Karpas-422 (cell line): ENCODE measurements at regions not wholly inside any gene's neighbourhood (a gene's known extent, or its start where the extent isn't known, plus 50 kb on each side); places are given as distances from the start of the nearest gene placed in this dataset.

ENCODE experiments used
- DNase-seq: peaks from one replicate; pipeline ENCODE4 v3.0.0-alpha.2; 2015
- H2AFZ ChIP-seq: fragments of 200-600 bp; sonication (generic); 2 replicates; pipeline ENCODE4 v1.6.1; 2014; ENCODE audit warnings: antibody characterized with exemption, low read length, mixed read lengths
- H3K27ac ChIP-seq: fragments of 200-600 bp; sonication (generic); 2 replicates; pipeline ENCODE4 v1.5.1; 2014; ENCODE audit warnings: mild to moderate bottlenecking, low read length, moderate library complexity
- H3K27me3 ChIP-seq: fragments of 200-600 bp; sonication (generic); 2 replicates; pipeline ENCODE4 v1.6.1; 2014; ENCODE audit warnings: low read length, mixed read lengths
- H3K36me3 ChIP-seq: fragments of 200-600 bp; sonication (generic); 2 replicates; pipeline ENCODE4 v1.6.1; 2014; ENCODE audit warnings: low read length, mixed read lengths; ENCODE audit not compliant: insufficient read depth
- H3K4me1 ChIP-seq: fragments of 200-600 bp; sonication (generic); 2 replicates; pipeline ENCODE4 v1.6.1; 2014; ENCODE audit warnings: mild to moderate bottlenecking, low read length, mixed read lengths
- H3K4me2 ChIP-seq: fragments of 200-600 bp; sonication (generic); 2 replicates; pipeline ENCODE4 v1.6.1; 2014; ENCODE audit warnings: low read length, low read depth, mild to moderate bottlenecking; ENCODE audit not compliant: poor library complexity, severe bottlenecking
- H3K4me3 ChIP-seq: fragments of 200-600 bp; sonication (generic); 2 replicates; pipeline ENCODE4 v1.5.1; 2014; ENCODE audit warnings: mild to moderate bottlenecking, antibody characterized with exemption, low read length, mixed read lengths
- H3K79me2 ChIP-seq: fragments of 200-600 bp; sonication (generic); 2 replicates; pipeline ENCODE4 v1.6.1; 2014; ENCODE audit warnings: mild to moderate bottlenecking, low read length, mixed read lengths
- H3K9ac ChIP-seq: fragments of 200-600 bp; sonication (generic); 2 replicates; pipeline ENCODE4 v1.6.0; 2014; ENCODE audit warnings: low read length
- H3K9me2 ChIP-seq: fragments of 200-600 bp; sonication (generic), shearing (Covaris generic); replicated peaks from 2 replicates; pipeline ENCODE4 v1.6.0; 2014; ENCODE audit warnings: mild to moderate bottlenecking, low read length, moderate library complexity; ENCODE audit not compliant: insufficient read depth
- H3K9me3 ChIP-seq: fragments of 300-700, 200-600 bp; sonication (generic); 2 replicates; pipeline ENCODE4 v1.6.1; 2014; ENCODE audit warnings: low read length, mixed read lengths
- H4K20me1 ChIP-seq: fragments of 200-600 bp; sonication (generic); 2 replicates; pipeline ENCODE4 v1.6.1; 2014; ENCODE audit warnings: mild to moderate bottlenecking, antibody characterized with exemption, low read length, low read depth; ENCODE audit not compliant: insufficient read depth

DNA sequence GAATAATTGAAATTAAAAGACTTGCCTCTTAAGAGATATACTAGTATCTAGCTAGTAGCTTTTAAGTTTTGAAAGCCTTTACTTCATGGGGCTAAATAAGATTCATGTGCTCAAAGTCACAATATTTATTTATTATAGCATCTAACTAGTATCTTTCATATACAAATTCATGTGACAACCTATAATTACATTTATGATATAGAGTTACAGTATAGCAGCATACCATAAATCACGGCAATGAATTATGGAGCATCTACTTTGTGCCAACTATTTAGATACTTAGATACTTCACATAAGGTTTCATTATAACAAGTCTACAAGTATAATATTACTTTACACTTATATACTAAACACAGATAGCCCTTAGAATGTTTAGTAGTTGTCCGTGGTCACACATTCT is 229.4 kb downstream of the TPRG1 start:
- no peak overlapping the region for H2AFZ ChIP-seq
- no peaks in the 10 kb centered on the region for H3K27me3 ChIP-seq
- no peaks in the 10 kb centered on the region for H4K20me1 ChIP-seq
- no peak overlapping the region for H3K4me3 ChIP-seq
- no peaks in the 10 kb centered on the region for H3K4me1 ChIP-seq
- H3K9me3 ChIP-seq: no peaks in the 10 kb centered on the region
- no peak for DNase-seq
- no peak overlapping the region for H3K4me2 ChIP-seq
- H3K9ac ChIP-seq: no peak overlapping the region
- H3K36me3 ChIP-seq: no peaks in the 10 kb centered on the region
- H3K9me2 ChIP-seq: no peaks in the 10 kb centered on the region
- no peaks in the 10 kb centered on the region for H3K79me2 ChIP-seq
- no peak overlapping the region for H3K27ac ChIP-seq

DNA sequence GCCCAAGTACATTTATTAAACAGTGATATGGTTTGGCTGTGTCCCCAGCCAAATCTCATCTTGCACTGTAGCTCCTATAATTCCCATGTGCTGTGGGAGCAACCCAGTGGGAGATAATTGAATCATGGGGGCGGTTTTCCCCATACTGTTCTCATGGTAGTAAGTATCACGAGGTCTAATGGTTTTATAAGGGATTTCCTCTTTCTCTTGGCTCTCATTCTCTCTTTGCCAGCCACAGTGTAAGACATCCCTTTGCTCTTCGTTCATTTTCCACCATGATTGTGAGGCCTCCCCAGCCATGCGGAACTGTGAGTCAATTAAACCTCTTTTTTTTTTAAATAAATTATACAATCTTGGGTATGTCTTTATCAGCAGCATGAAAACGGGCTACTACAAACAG is 228.0 kb upstream of the TP63 start:
- H3K36me3 ChIP-seq: no peaks in the 10 kb centered on the region
- H3K9ac ChIP-seq: no peak overlapping the region
- no peak overlapping the region for H3K27ac ChIP-seq
- H4K20me1 ChIP-seq: no peaks in the 10 kb centered on the region
- DNase-seq: no peak
- no peaks in the 10 kb centered on the region for H3K4me1 ChIP-seq
- no peaks in the 10 kb centered on the region; the same call in 1 of the 2 replicates for H3K9me2 ChIP-seq
- no peaks in the 10 kb centered on the region for H3K79me2 ChIP-seq
- no peaks in the 10 kb centered on the region for H3K27me3 ChIP-seq
- no peak overlapping the region for H3K4me3 ChIP-seq
- no peak overlapping the region for H2AFZ ChIP-seq
- no peaks in the 10 kb centered on the region for H3K9me3 ChIP-seq
- no peak overlapping the region for H3K4me2 ChIP-seq

DNA sequence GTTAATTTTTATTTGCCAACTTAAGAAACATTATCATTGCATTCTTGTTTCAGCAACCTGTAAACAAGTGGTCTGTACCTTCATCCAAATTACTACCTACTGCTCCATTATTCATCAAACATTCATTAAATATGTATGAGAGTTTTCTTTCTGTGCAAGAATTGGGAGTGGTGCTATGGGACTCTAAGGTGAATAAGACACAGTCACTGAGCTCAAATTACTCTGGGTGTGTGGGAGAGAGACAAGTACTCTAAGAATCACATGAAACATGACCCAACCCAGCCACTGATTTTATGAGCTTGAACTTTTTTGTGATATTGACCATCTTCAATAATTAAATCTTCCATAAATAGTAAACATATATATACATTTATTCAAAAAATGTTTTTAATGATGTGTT is 227.2 kb upstream of the TP63 start:
- H3K4me1 ChIP-seq: no peaks in the 10 kb centered on the region

DNA sequence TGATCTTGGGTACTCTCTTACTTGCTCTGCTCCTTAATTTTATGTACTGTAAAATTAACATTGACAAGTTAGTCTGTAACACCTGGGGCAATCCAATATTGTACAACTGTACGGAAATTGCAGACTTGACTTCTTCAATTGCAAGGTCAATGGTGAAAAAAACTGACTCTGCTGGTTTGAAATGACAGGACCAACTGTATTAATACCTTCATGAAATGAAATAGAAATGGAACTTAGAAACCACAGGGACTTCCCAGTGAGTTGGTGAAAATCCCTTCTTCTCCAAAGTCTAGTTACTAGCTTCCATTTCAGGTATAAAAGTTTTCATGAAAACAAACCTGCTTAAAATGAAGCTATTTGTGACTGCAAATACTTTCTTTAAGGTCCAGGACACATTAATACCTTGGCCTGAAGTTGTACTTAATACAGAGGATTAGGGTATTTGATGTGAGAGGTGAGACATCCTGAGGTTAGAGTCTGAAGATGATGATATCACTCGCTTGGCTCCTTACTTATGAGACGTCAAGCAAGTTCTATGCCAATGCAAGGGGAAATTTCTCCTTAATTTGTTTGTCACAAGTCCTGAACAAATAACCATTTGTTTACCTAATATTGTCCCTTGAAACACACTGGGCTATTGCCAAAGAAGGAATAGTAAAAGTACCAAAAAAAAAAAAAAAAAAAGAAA is 226.2 kb upstream of the TP63 start:
- Histone ChIP-seq H3K79me2 (no peaks in the 10 kb centered on the region), H3K36me3 (no peaks in the 10 kb centered on the region), H3K4me3 (no peak overlapping the region), H3K4me2 (no peak overlapping the region), H4K20me1 (no peaks in the 10 kb centered on the region), H2AFZ (no peak overlapping the region), H3K27ac (no peak overlapping the region), H3K4me1 (no peaks in the 10 kb centered on the region), H3K9ac (no peak overlapping the region), H3K9me3 (no peaks in the 10 kb centered on the region), H3K27me3 (no peaks in the 10 kb centered on the region), H3K9me2 (no peaks in the 10 kb centered on the region; the same call in 1 of the 2 replicates)
- DNase-seq: no peak

More for the DNA sequence above, 227.2 kb upstream of the TP63 start:
- no peak for DNase-seq
- Histone ChIP-seq H3K9ac (no peak overlapping the region), H3K79me2 (no peaks in the 10 kb centered on the region), H3K9me3 (no peaks in the 10 kb centered on the region), H2AFZ (no peak overlapping the region), H3K36me3 (no peaks in the 10 kb centered on the region), H3K4me3 (no peak overlapping the region), H4K20me1 (no peaks in the 10 kb centered on the region), H3K9me2 (no peaks in the 10 kb centered on the region; the same call in 1 of the 2 replicates), H3K4me2 (no peak overlapping the region), H3K27me3 (no peaks in the 10 kb centered on the region), H3K27ac (no peak overlapping the region)

DNA sequence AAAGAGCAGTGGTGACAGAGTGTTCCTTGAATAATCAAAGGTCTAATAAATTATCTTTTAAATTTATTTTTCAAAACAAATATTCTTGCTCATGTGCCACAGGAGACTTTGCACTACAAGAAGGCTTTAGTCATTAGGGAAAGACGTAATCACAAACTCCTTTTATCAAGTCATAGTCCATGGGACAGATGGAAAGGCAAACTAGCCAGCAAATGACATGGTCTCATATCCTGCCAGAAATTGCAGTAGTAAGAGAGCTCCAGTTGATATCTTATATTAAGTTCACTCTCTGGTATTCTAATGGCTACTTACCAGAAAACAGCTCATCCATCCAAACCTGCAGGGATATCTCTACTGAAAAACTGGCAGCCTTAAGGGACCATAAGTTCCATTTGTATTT is 225.0 kb upstream of the TP63 start:
- Histone ChIP-seq H2AFZ (no peak overlapping the region), H3K36me3 (no peaks in the 10 kb centered on the region), H3K4me3 (no peak overlapping the region), H3K4me2 (no peak overlapping the region), H3K9ac (no peak overlapping the region), H3K79me2 (no peaks in the 10 kb centered on the region), H3K4me1 (no peaks in the 10 kb centered on the region), H4K20me1 (no peaks in the 10 kb centered on the region), H3K9me3 (no peaks in the 10 kb centered on the region), H3K27ac (no peak overlapping the region), H3K27me3 (no peaks in the 10 kb centered on the region), H3K9me2 (no peaks in the 10 kb centered on the region; the same call in 1 of the 2 replicates)
- no peak for DNase-seq

DNA sequence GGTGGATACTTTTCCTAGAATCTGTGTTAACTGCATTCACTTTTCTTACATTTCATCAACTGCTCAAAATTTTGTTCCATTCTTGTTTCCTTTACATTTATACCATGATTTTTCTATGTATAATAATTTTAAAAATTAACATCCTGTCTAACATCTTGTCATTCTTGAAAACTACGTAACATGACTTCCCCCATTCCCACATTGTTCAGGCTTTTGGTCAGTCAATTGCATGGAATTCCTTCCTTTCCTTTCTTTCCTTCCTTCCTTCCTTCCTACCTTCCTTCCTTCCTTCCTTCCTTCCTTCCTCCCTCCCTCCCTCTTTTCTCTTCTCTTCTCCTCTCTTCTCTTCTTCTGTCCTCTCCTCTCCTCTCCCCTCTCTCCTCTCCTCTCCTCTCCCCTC is 220.7 kb upstream of the TP63 start:
- H3K4me1 ChIP-seq: no peaks in the 10 kb centered on the region
- H3K27me3 ChIP-seq: no peaks in the 10 kb centered on the region
- DNase-seq: no peak
- no peak overlapping the region for H3K4me2 ChIP-seq
- H3K4me3 ChIP-seq: no peak overlapping the region
- H3K9ac ChIP-seq: no peak overlapping the region
- H3K9me2 ChIP-seq: no peaks in the 10 kb centered on the region; the same call in 1 of the 2 replicates
- no peaks in the 10 kb centered on the region for H4K20me1 ChIP-seq
- H3K79me2 ChIP-seq: no peaks in the 10 kb centered on the region
- H2AFZ ChIP-seq: no peak overlapping the region
- no peak overlapping the region for H3K27ac ChIP-seq
- H3K36me3 ChIP-seq: no peaks in the 10 kb centered on the region
- H3K9me3 ChIP-seq: no peaks in the 10 kb centered on the region

DNA sequence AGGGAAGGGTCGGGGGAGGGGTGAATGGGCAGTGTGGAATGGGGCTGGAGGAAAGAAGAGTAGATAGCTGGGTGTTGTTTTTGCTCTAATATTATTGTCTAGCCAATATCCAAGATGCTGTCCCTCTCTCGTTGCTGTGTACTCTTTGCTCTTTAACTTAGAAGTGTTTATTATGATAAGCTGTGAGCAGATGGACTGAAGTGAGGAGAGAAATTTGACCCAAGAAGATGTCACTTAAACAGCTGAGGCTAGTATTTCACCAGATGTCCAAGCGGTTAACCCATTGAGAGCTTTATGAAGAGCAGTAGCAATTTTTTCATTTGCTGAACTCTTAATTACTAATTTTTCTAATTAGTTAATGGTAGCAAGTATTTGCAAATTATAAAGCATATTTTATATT is 212.2 kb upstream of the TP63 start:
- Histone ChIP-seq H3K9ac (no peak overlapping the region), H3K9me3 (no peaks in the 10 kb centered on the region), H3K36me3 (no peaks in the 10 kb centered on the region), H3K27ac (no peak overlapping the region), H3K4me3 (no peak overlapping the region), H3K27me3 (no peaks in the 10 kb centered on the region), H3K9me2 (no peaks in the 10 kb centered on the region), H3K4me1 (no peaks in the 10 kb centered on the region), H3K79me2 (no peaks in the 10 kb centered on the region), H2AFZ (no peak overlapping the region), H4K20me1 (no peaks in the 10 kb centered on the region), H3K4me2 (no peak overlapping the region)
- no peak for DNase-seq

DNA sequence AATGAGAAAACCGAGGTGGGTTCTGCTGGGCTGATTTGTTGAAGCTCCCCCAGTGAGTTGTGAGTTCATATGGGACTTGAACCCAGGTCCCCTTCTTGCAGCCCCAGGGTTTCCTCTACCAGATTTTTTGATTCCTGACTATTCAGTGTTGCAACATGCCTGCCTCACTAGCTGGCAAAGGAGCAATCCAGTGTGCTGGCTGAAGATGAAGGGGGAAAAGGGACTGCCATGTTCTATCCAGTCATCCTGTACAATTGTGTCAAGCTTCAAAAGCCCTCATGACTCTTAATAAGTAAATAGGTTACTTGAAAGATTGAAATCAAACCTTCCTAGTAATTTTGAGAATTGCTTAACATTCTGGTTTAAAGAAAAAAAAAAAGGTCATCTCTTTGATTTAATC is 211.5 kb upstream of the TP63 start:
- no peak overlapping the region for H3K27ac ChIP-seq
- H3K4me2 ChIP-seq: no peak overlapping the region
- no peak overlapping the region for H3K4me3 ChIP-seq
- no peaks in the 10 kb centered on the region for H3K9me3 ChIP-seq
- H3K36me3 ChIP-seq: no peaks in the 10 kb centered on the region
- no peaks in the 10 kb centered on the region for H3K9me2 ChIP-seq
- H2AFZ ChIP-seq: no peak overlapping the region
- DNase-seq: no peak
- no peaks in the 10 kb centered on the region for H3K4me1 ChIP-seq
- H4K20me1 ChIP-seq: no peaks in the 10 kb centered on the region
- H3K9ac ChIP-seq: no peak overlapping the region
- no peaks in the 10 kb centered on the region for H3K79me2 ChIP-seq
- no peaks in the 10 kb centered on the region for H3K27me3 ChIP-seq
